Tibial artery (tissue), 4 donors: ENCODE measurements at regions not wholly inside any gene's neighbourhood (a gene's known extent, or its start where the extent isn't known, plus 50 kb on each side); places are given as distances from the start of the nearest gene placed in this dataset.

ENCODE experiments used
- DNase-seq, 2 donors: peaks; one replicate each; pipeline ENCODE4 v3.0.0-alpha.2; 2019
- H3K27ac ChIP-seq, 2 donors: fragments of 200-600 bp; sonication (generic) in 1 of 2; 1 replicate in 1 of 2; 2 replicates in 1 of 2; pipeline ENCODE4 v1.5.1; 2018 to 2019; ENCODE audit warnings: mild to moderate bottlenecking in 1 of 2
- H3K27me3 ChIP-seq, 2 donors: fragments of 200-600 bp; sonication (generic) in 1 of 2; one replicate each; pipeline versions ENCODE4 v1.5.1 to v1.6.0; 2016 to 2019
- H3K36me3 ChIP-seq, 3 donors: fragments of 200-600 bp; sonication (generic) in 2 of 3; one replicate each; pipeline ENCODE4 v1.5.1; 2016 to 2019; ENCODE audit warnings: mild to moderate bottlenecking in 2 of 3
- H3K4me1 ChIP-seq, 4 donors: fragments of 200-600 bp; sonication (generic) in 2 of 4; 1 replicate in 3 of 4; 2 replicates in 1 of 4; pipeline ENCODE4 v1.5.1; 2016 to 2019
- H3K4me3 ChIP-seq, 2 donors: fragments of 200-600 bp; sonication (generic) in 1 of 2; 1 replicate in 1 of 2; 2 replicates in 1 of 2; pipeline ENCODE4 v1.5.1; 2018 to 2019; ENCODE audit warnings: mild to moderate bottlenecking in 2 of 2
- H3K9me3 ChIP-seq, 3 donors: fragments of 200-600 bp; sonication (generic) in 1 of 3; one replicate each; pipeline ENCODE4 v1.5.1; 2016 to 2019
- intact Hi-C: fragments of 100-400 bp; cut with DNase I; formaldehyde crosslinking; loops from one replicate; pipeline ENCODE4 v1.15.0; 2023; ENCODE audit warnings: low total_unique reads
- TF ChIP-seq, protein P1 (sequence below), 2 experiments: fragments of 200-600 bp in 1 of 2; fragments of 450-650 bp in 1 of 2; IDR thresholded peaks; one replicate each; pipeline ENCODE4 v1.5.1; 2017 to 2019; ENCODE audit warnings: antibody characterized with exemption in 2 of 2, mild to moderate bottlenecking in 1 of 2, moderate library complexity in 1 of 2

DNA sequence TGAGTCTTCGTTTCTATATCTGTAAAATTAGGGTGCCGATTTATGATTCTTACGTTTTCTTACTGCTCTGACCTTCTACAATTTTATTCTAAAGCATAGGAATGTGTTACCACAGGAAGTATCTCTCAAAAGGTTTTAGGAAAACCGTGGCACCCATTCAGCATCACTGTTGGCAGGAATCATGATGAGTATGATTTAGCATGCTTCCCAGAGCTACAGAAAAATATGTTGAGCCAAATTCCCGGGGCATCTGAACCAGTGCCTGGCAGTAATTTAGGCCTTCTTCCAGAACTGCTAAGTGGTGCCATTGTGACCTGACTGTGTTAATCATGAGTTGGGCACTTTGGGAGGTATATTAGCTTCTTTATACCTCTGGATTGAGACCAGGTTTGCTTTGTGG is 605.0 kb upstream of the RAG2 start:
- H3K27me3 ChIP-seq = no peaks in the 10 kb centered on the region
- H3K9me3 ChIP-seq = no peaks in the 10 kb centered on the region
- TF ChIP-seq, protein P1, sequence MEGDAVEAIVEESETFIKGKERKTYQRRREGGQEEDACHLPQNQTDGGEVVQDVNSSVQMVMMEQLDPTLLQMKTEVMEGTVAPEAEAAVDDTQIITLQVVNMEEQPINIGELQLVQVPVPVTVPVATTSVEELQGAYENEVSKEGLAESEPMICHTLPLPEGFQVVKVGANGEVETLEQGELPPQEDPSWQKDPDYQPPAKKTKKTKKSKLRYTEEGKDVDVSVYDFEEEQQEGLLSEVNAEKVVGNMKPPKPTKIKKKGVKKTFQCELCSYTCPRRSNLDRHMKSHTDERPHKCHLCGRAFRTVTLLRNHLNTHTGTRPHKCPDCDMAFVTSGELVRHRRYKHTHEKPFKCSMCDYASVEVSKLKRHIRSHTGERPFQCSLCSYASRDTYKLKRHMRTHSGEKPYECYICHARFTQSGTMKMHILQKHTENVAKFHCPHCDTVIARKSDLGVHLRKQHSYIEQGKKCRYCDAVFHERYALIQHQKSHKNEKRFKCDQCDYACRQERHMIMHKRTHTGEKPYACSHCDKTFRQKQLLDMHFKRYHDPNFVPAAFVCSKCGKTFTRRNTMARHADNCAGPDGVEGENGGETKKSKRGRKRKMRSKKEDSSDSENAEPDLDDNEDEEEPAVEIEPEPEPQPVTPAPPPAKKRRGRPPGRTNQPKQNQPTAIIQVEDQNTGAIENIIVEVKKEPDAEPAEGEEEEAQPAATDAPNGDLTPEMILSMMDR (IDR thresholded peaks at IDR 0.05) = no peak
- no peak for DNase-seq
- no peak overlapping the region for H3K4me3 ChIP-seq
- no peaks in the 10 kb centered on the region for H3K36me3 ChIP-seq
- intact Hi-C loops = no loop called here
- H3K4me1 ChIP-seq = no peaks in the 10 kb centered on the region
- H3K27ac ChIP-seq = no peak overlapping the region

DNA sequence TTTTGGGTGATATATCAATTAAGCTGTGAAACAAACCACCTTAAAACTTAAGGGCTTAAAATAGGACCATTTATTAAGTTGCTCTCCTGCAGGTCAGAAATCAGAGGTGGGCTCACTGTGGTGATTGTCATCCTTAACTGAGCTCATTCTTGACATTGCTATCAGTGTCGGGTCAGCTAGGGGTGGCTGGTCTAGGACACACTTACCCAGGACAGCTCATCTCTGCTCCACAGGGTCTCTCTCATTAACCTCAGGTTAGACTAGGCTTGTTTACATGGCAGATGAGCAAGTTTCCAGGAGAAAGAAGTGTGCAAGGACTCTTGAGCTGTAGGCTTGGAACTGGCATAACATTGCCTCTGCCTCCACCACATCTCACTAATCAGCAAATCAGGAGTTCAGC is 601.0 kb upstream of the RAG2 start:
- H3K4me1 ChIP-seq = no peaks in the 10 kb centered on the region
- no peak for DNase-seq
- H3K27me3 ChIP-seq = no peaks in the 10 kb centered on the region
- intact Hi-C loops = no loop called here
- no peak overlapping the region for H3K4me3 ChIP-seq
- no peaks in the 10 kb centered on the region for H3K9me3 ChIP-seq
- H3K27ac ChIP-seq = no peak overlapping the region
- no peaks in the 10 kb centered on the region for H3K36me3 ChIP-seq
- TF ChIP-seq, protein P1 (IDR thresholded peaks at IDR 0.05) = no peak

DNA sequence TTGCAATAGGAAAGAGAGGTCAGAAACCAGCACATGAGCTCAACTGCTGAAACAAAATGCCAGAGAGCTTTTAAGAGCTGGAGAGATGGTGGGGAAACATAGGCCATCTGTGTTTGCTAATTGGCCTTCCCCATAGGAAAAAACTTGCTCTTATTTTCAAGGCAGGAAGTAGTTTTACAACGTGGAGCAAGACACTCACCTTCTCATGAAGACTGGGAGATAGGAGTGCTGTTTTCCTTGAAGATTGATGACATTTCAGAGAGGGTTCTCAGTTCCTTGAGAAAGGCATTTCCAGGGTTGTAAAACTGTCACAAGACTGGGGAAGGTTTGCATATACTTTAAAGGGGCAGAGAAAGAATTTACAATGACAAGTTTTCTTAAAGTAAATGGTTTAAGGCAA is 586.3 kb upstream of the RAG2 start:
- no peaks in the 10 kb centered on the region for H3K36me3 ChIP-seq
- H3K27ac ChIP-seq = no peak overlapping the region
- no peak for DNase-seq
- H3K4me1 ChIP-seq = no peaks in the 10 kb centered on the region
- no peak overlapping the region for H3K4me3 ChIP-seq
- peaks cover 0 to 3% (median 0%) of the 10 kb centered on the region in 3 donors for H3K9me3 ChIP-seq
- H3K27me3 ChIP-seq = no peaks in the 10 kb centered on the region
- intact Hi-C loops = no loop called here
- TF ChIP-seq, protein P1 (IDR thresholded peaks at IDR 0.05) = no peak

DNA sequence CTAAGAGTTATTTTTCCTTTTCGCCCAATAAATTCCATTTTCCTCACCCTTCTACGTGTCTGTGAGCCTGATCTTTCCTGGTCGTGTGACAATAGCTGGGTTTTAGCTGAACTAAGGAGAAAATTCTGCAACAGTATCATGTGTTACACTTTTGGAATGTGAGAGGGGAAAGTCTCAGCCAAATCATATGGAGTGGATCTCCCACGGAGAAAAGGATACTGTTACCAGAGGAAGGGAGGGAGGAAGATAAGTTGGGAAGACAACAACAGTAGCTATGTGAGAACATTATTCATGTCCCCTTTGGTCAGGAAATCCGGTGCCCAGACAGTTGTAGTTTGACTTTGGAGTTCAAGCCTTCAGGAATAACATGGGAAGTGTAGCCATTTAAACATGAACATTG is 584.0 kb upstream of the RAG2 start:
- no peak overlapping the region for H3K27ac ChIP-seq
- intact Hi-C loops = no loop called here
- TF ChIP-seq, protein P1 (IDR thresholded peaks at IDR 0.05) = no peak
- no peaks in the 10 kb centered on the region for H3K4me1 ChIP-seq
- no peak overlapping the region for H3K4me3 ChIP-seq
- H3K9me3 ChIP-seq = peaks cover 0 to 3% (median 0%) of the 10 kb centered on the region in 3 donors
- no peaks in the 10 kb centered on the region for H3K27me3 ChIP-seq
- no peak for DNase-seq
- no peaks in the 10 kb centered on the region for H3K36me3 ChIP-seq

DNA sequence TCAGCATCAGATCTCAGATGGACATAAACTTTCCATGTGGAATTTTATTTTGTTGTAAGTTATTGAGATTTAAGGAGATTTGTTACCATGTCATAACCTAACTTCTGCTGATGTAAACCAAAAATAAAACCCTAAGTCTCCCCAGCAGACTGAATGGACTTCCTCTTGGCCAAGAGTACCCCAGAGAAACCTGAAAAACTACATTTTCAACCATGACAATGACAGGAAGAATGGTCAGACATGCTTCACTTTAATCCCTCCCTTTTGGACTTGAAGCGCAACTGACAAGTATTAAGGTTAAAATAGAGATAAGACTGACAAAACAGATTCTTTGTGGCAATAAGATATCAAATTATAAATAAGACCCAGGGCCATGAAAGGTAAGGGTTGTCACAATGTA is 579.7 kb upstream of the RAG2 start:
- TF ChIP-seq, protein P1 (IDR thresholded peaks at IDR 0.05) = no peak
- Histone ChIP-seq H3K27ac (no peak overlapping the region), H3K4me3 (no peak overlapping the region), H3K36me3 (no peaks in the 10 kb centered on the region), H3K4me1 (no peaks in the 10 kb centered on the region), H3K9me3 (peaks cover 0 to 3% (median 0%) of the 10 kb centered on the region in 3 donors), H3K27me3 (no peaks in the 10 kb centered on the region)
- DNase-seq = no peak
- intact Hi-C loops = no loop called here

DNA sequence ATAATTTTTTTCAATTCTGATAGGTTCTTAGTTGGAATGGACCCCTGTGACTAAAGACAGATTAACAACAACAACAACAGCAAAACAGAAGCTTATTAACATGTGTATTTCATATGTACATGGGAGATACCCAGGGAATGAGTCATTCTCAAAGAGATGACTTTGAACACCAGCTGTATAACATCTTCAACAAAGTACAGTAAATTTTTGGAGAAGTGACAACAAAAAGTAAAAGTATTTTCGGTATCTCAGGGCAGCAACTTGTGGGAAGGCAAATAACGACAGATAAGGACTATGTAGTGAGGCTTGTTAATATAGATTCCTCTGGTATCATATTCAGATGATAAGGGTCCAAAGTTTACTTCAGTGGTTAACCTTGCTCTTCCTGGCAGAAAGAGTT is 573.4 kb upstream of the RAG2 start:
- TF ChIP-seq, protein P1 (IDR thresholded peaks at IDR 0.05) = no peak
- DNase-seq = no peak
- Histone ChIP-seq H3K4me3 (no peak overlapping the region), H3K27me3 (no peaks in the 10 kb centered on the region), H3K27ac (no peak overlapping the region), H3K9me3 (no peaks in the 10 kb centered on the region), H3K36me3 (no peaks in the 10 kb centered on the region), H3K4me1 (no peaks in the 10 kb centered on the region)
- intact Hi-C loops = no loop called here
